ENCODE measurements at regions not wholly inside any gene's neighbourhood (a gene's known extent, or its start where the extent isn't known, plus 50 kb on each side); places are given as distances from the start of the nearest gene placed in this dataset.

- DNase-seq (ENCODE audit: low read depth in 1 of 2, low spot score in 2 of 2) (no peak), FAIRE-seq (no peak)
- Histone ChIP-seq H2BK12ac (ENCODE audit: low read depth, low read length) (no peak overlapping the region), H4K91ac (replicated peaks; ENCODE audit: insufficient read length, low read length) (no peak overlapping the region), H3K9me3 (ENCODE audit: insufficient read depth in 2 of 2, low read depth in 1 of 2, low read length in 1 of 2) (no peaks in the 10 kb centered on the region), H3K14ac (ENCODE audit: insufficient read length) (no peak overlapping the region), H3K4me2 (ENCODE audit: insufficient read depth in 1 of 2, low read depth in 2 of 2, low read length in 2 of 2) (no peak overlapping the region), H3K9ac (replicated peaks in 1 of 4; ENCODE audit: extremely low read depth in 1 of 4, low read depth in 3 of 4, low read length in 3 of 4) (no peak overlapping the region), H2AFZ (ENCODE audit: low read length) (no peak overlapping the region), H3K18ac (ENCODE audit: extremely low read depth, low read length) (no peak overlapping the region), H3K4me1 (replicated peaks in 1 of 4; ENCODE audit: control insufficient read depth in 3 of 4, insufficient read depth in 4 of 4, low read length in 3 of 4) (no peaks in the 10 kb centered on the region), H3K79me2 (ENCODE audit: control insufficient read depth in 1 of 2, insufficient read depth in 2 of 2, low read length in 2 of 2) (peaks cover 0 to 31% of the 10 kb centered on the region in 2 experiments; a peak in 2 of 4 replicates), H3K36me3 (ENCODE audit: control insufficient read depth in 2 of 4, insufficient read depth in 4 of 4, low read length in 3 of 4) (no peaks in the 10 kb centered on the region), H3K4me3 (ENCODE audit: extremely low read depth in 1 of 4, insufficient read depth in 2 of 4, low read depth in 3 of 4, low read length in 4 of 4) (no peak overlapping the region), H3K4ac (replicated peaks; ENCODE audit: insufficient read length, low read depth, low read length) (no peak overlapping the region), H4K5ac (ENCODE audit: insufficient read length, low read depth, low read length) (no peak overlapping the region), H3K23me2 (ENCODE audit: low read depth, low read length) (no peaks in the 10 kb centered on the region), H4K20me1 (replicated peaks in 1 of 2; ENCODE audit: control insufficient read depth in 1 of 2, insufficient read depth in 2 of 2, low read length in 2 of 2) (no peaks in the 10 kb centered on the region), H2BK15ac (ENCODE audit: low read length) (no peak overlapping the region), H2BK5ac (ENCODE audit: low read depth, low read length) (no peak overlapping the region), H2AK5ac (ENCODE audit: low read depth, low read length) (no peak overlapping the region), H3K27ac (ENCODE audit: low read depth, low read length) (no peak overlapping the region), H3K56ac (replicated peaks; ENCODE audit: insufficient read length, low read depth, low read length) (no peak overlapping the region), H3K23ac (ENCODE audit: insufficient read length) (no peak overlapping the region), H3K79me1 (ENCODE audit: low read depth, low read length) (no peaks in the 10 kb centered on the region), H2BK20ac (ENCODE audit: low read length) (no peak overlapping the region), H3K27me3 (replicated peaks in 1 of 4; ENCODE audit: control insufficient read depth in 3 of 4, extremely low read depth in 1 of 4, insufficient read depth in 3 of 4, low read length in 3 of 4) (no peaks in the 10 kb centered on the region), H4K8ac (ENCODE audit: extremely low read depth, insufficient read depth, low read length) (no peak overlapping the region), H2BK120ac (replicated peaks; ENCODE audit: low read depth, low read length) (no peak overlapping the region)
- ChIA-PET CTCF (ENCODE audit: partially characterized antibody) (interaction anchor here (0.7 kb wide), 1 partner anchor 559 kb away, joined by 3 read pairs; no protein-coding TSS in a partner anchor), POLR2A (ENCODE audit: partially characterized antibody) (no interaction called here)
- WGBS, 2 experiments (ENCODE audit: extremely low coverage in 1 of 2, insufficient coverage in 1 of 2, insufficient read length in 1 of 2, insufficient replicate concordance in 2 of 2, low coverage in 1 of 2, low lambda C conversion rate in 2 of 2, missing lambda C conversion rate in 1 of 2): 94% methylated on average over 3 of the region's 3 CpGs; no CpG with 5 or more reads in 1 of the 2 experiments
- no peak for TF ChIP-seq CHD2 (IDR thresholded peaks at IDR 0.05; ENCODE audit: low read length)
- TF ChIP-seq GABPA (IDR thresholded peaks at IDR 0.05; ENCODE audit: borderline replicate concordance, insufficient read depth, low read length): no peak
- no peak for TF ChIP-seq NANOG (IDR thresholded peaks at IDR 0.05; ENCODE audit: insufficient read depth, low read depth, low read length, poor library complexity, severe bottlenecking)
- no peak for TF ChIP-seq CTCF (IDR thresholded peaks at IDR 0.05; ENCODE audit: control extremely low read depth in 1 of 3, insufficient read depth in 1 of 3, low read depth in 1 of 3, low read length in 3 of 3)
- TF ChIP-seq MAX (IDR thresholded peaks at IDR 0.05): no peak
- no peak for TF ChIP-seq ATF3 (IDR thresholded peaks at IDR 0.05; ENCODE audit: insufficient read depth, low read depth, low read length)
- TF ChIP-seq SIX5 (IDR thresholded peaks at IDR 0.05; ENCODE audit: low read depth, low read length): no peak
- TF ChIP-seq EGR1 (IDR thresholded peaks at IDR 0.05; ENCODE audit: borderline replicate concordance, low read depth, low read length): no peak
Observed at GRCh38 chr9:29200650-29201049, 1627.4 kb upstream of the C9orf72 start.
